ENCODE measurements at regions not wholly inside any gene's neighbourhood (a gene's known extent, or its start where the extent isn't known, plus 50 kb on each side); places are given as distances from the start of the nearest gene placed in this dataset.

- Mint-ChIP-seq H3K27me3 (no peaks in the 10 kb centered on the region), H3K4me3 (no peak overlapping the region), H3K4me1 (ENCODE audit: low read depth) (no peaks in the 10 kb centered on the region), H3K9me3 (no peaks in the 10 kb centered on the region), H3K36me3 (no peaks in the 10 kb centered on the region), H3K27ac (no peak overlapping the region)
- intact Hi-C loops (cut with micrococcal nuclease) = no loop called here
- POLR2A ChIA-PET = no interaction called here
- DNase-seq = no peak
- CTCF ChIA-PET = no interaction called here
Observed at GRCh38 chr21:16568244-16568643, 838.5 kb downstream of the USP25 start.

GRCh38 chr21:16568661-16569060 lies 838.9 kb downstream of the USP25 start:
- Mint-ChIP-seq H3K27ac (no peak overlapping the region), H3K9me3 (no peaks in the 10 kb centered on the region), H3K4me1 (ENCODE audit: low read depth) (no peaks in the 10 kb centered on the region), H3K4me3 (no peak overlapping the region), H3K27me3 (no peaks in the 10 kb centered on the region), H3K36me3 (no peaks in the 10 kb centered on the region)
- ChIA-PET POLR2A (no interaction called here), CTCF (no interaction called here)
- DNase-seq = no peak
- intact Hi-C loops (cut with micrococcal nuclease) = no loop called here

GRCh38 chr21:16569679-16570078 lies 839.9 kb downstream of the USP25 start:
- POLR2A ChIA-PET = no interaction called here
- no peaks in the 10 kb centered on the region for H3K27me3 Mint-ChIP-seq
- CTCF ChIA-PET = no interaction called here
- H3K9me3 Mint-ChIP-seq = no peaks in the 10 kb centered on the region
- no peak overlapping the region for H3K4me3 Mint-ChIP-seq
- no peak for DNase-seq
- no peaks in the 10 kb centered on the region for H3K4me1 Mint-ChIP-seq (ENCODE audit: low read depth)
- no peaks in the 10 kb centered on the region for H3K36me3 Mint-ChIP-seq
- no peak overlapping the region for H3K27ac Mint-ChIP-seq
- intact Hi-C loops (cut with micrococcal nuclease) = no loop called here

DNA sequence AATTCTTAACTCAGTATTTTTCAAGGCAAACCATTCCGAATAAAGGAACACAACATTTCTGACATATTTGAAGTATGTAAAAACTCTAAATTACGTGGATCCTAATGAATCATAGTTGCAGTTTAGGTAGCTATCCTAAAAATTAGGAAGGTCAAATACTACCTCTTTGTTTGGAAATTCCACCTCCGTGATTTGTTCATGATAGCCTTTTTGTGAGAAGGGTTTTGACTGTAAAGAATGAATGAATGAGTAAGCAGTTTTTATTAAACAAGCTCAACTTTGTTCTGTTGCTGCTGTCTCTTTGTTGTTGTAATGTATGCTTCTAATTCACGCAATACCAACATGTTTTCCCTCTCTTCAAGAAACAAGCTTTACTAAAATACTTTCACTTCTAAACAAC lies 840.4 kb downstream of the USP25 start:
- H3K27ac Mint-ChIP-seq = no peak overlapping the region
- no peak for DNase-seq
- CTCF ChIA-PET = no interaction called here
- no peaks in the 10 kb centered on the region for H3K4me1 Mint-ChIP-seq (ENCODE audit: low read depth)
- no peaks in the 10 kb centered on the region for H3K36me3 Mint-ChIP-seq
- H3K9me3 Mint-ChIP-seq = no peaks in the 10 kb centered on the region
- H3K27me3 Mint-ChIP-seq = no peaks in the 10 kb centered on the region
- POLR2A ChIA-PET = no interaction called here
- intact Hi-C loops (cut with micrococcal nuclease) = no loop called here
- no peak overlapping the region for H3K4me3 Mint-ChIP-seq

DNA sequence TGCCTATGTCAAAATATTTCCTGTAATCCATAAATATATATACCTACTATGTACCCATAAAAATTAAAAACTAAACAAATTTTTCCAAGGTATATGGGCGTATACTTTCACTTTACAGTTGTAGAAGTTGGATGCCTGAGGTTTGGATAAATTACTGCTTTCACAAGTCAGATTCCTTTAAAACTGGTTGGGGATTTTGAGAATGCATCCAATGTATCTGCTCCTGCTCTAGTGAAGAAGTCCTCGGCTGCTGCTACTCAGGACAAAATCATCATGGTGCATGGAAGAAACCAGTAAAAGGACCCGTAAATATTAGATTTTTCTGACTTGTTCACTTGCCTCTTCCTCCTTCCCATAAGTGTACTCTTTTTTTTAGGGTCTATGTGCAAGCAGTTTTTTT lies 841.1 kb downstream of the USP25 start:
- Mint-ChIP-seq H3K4me1 (ENCODE audit: low read depth) (no peaks in the 10 kb centered on the region), H3K27me3 (no peaks in the 10 kb centered on the region), H3K4me3 (no peak overlapping the region), H3K36me3 (no peaks in the 10 kb centered on the region), H3K9me3 (no peaks in the 10 kb centered on the region), H3K27ac (no peak overlapping the region)
- DNase-seq = no peak
- ChIA-PET POLR2A (no interaction called here), CTCF (no interaction called here)
- intact Hi-C loops (cut with micrococcal nuclease) = no loop called here

DNA sequence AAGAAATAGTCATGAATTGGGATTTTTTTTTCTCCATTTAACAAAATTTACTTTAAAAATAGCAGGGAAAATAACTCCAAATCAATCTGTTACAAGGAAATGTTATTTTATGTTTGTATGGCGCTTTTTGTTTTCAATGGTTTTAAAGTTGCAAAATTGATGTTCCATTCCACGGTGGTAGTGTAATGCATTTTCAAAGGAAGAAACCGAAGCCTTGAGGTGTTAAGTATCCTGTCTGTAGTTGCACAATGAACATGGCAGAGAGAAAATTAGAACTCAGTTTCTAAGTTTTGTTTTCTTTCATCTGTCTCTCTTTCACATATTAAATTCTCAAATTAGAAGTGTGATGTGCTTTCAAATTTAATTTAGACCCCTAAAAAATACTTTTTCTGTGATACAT lies 841.8 kb downstream of the USP25 start:
- H3K4me1 Mint-ChIP-seq (ENCODE audit: low read depth) = no peaks in the 10 kb centered on the region
- H3K27me3 Mint-ChIP-seq = no peaks in the 10 kb centered on the region
- CTCF ChIA-PET = no interaction called here
- no peak for DNase-seq
- H3K4me3 Mint-ChIP-seq = no peak overlapping the region
- intact Hi-C loops (cut with micrococcal nuclease) = no loop called here
- POLR2A ChIA-PET = no interaction called here
- H3K36me3 Mint-ChIP-seq = no peaks in the 10 kb centered on the region
- no peak overlapping the region for H3K27ac Mint-ChIP-seq
- no peaks in the 10 kb centered on the region for H3K9me3 Mint-ChIP-seq

DNA sequence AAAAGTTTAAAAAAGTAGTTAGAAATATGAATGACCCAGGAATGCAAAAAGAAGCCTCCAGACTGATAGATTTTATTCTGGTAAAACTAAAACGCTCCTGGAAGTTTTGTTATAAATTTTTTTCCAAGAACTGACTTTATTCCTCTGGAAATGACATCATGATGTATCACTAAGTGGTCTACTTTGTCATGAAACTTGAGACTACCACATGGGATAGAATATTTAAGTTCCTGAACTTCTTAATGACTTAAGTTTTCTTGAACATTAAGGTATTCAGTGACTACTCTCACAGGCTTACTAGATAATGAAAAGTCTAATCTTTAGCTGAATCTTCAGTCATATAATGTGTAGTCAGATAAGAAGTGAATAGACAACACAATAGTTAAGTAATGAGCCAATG lies 842.2 kb downstream of the USP25 start:
- Mint-ChIP-seq H3K27me3 (no peaks in the 10 kb centered on the region), H3K4me1 (ENCODE audit: low read depth) (no peaks in the 10 kb centered on the region), H3K4me3 (no peak overlapping the region), H3K9me3 (no peaks in the 10 kb centered on the region), H3K27ac (no peak overlapping the region), H3K36me3 (no peaks in the 10 kb centered on the region)
- DNase-seq = no peak
- CTCF ChIA-PET = no interaction called here
- POLR2A ChIA-PET = no interaction called here
- intact Hi-C loops (cut with micrococcal nuclease) = no loop called here

DNA sequence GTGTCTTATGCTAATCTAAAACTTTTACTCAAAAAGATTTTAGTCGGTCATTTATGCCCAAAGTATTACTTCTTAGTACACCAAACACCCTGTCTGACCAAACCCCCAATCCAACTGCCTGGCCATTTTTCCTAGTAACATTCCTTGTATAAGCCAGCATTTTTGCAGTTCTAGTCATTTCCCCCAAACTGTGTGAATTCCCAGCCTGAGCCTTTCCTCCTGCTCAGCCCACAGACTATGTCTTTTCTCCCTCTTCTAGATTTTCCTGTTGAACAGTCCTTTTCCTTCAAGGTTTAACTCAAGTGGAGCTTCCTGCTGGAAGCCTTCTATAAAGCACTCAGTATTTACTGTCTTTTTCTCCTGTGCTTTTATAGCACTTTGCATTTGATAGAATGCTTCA lies 843.8 kb downstream of the USP25 start:
- POLR2A ChIA-PET = no interaction called here
- CTCF ChIA-PET = no interaction called here
- Mint-ChIP-seq H3K4me1 (ENCODE audit: low read depth) (no peaks in the 10 kb centered on the region), H3K9me3 (no peaks in the 10 kb centered on the region), H3K4me3 (no peak overlapping the region), H3K36me3 (no peaks in the 10 kb centered on the region), H3K27ac (no peak overlapping the region), H3K27me3 (no peaks in the 10 kb centered on the region)
- no peak for DNase-seq
- intact Hi-C loops (cut with micrococcal nuclease) = no loop called here

- Mint-ChIP-seq H3K36me3 (no peaks in the 10 kb centered on the region), H3K27ac (no peak overlapping the region), H3K9me3 (no peaks in the 10 kb centered on the region), H3K27me3 (no peaks in the 10 kb centered on the region), H3K4me1 (ENCODE audit: low read depth) (no peaks in the 10 kb centered on the region), H3K4me3 (no peak overlapping the region)
- POLR2A ChIA-PET = no interaction called here
- CTCF ChIA-PET = no interaction called here
- DNase-seq = no peak
- intact Hi-C loops (cut with micrococcal nuclease) = no loop called here
Observed at GRCh38 chr21:16577975-16578374, 848.2 kb downstream of the USP25 start.

DNA sequence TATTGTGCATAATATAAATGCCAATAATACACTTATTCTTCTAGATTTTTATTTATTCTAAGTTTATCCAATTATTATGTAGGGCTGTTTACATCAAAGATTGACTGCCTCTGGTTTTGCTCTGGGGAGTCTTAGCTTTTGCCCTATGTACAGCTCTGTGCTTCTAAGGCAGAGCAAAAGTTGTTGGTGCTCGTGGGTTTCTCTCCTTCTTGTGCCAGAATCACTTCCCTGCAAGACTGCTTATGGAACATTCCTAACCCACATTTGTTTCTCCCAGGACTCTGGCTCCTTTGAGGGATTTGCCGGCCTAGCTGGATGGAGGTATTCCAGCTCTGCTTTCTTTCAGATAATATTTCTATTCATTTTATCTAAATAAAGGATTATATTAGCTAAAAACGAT lies 849.1 kb downstream of the USP25 start:
- Mint-ChIP-seq H3K36me3 (no peaks in the 10 kb centered on the region), H3K27ac (no peak overlapping the region), H3K9me3 (no peaks in the 10 kb centered on the region), H3K27me3 (no peaks in the 10 kb centered on the region), H3K4me3 (no peak overlapping the region), H3K4me1 (ENCODE audit: low read depth) (no peaks in the 10 kb centered on the region)
- ChIA-PET POLR2A (no interaction called here), CTCF (no interaction called here)
- DNase-seq = no peak
- intact Hi-C loops (cut with micrococcal nuclease) = no loop called here

- no peak overlapping the region for H3K27ac Mint-ChIP-seq
- H3K4me1 Mint-ChIP-seq (ENCODE audit: low read depth) = no peaks in the 10 kb centered on the region
- ChIA-PET CTCF (no interaction called here), POLR2A (no interaction called here)
- H3K36me3 Mint-ChIP-seq = no peaks in the 10 kb centered on the region
- H3K4me3 Mint-ChIP-seq = no peak overlapping the region
- DNase-seq = no peak
- no peaks in the 10 kb centered on the region for H3K27me3 Mint-ChIP-seq
- intact Hi-C loops (cut with micrococcal nuclease) = no loop called here
- no peaks in the 10 kb centered on the region for H3K9me3 Mint-ChIP-seq
Observed at GRCh38 chr21:16579538-16579937, 849.8 kb downstream of the USP25 start.

DNA sequence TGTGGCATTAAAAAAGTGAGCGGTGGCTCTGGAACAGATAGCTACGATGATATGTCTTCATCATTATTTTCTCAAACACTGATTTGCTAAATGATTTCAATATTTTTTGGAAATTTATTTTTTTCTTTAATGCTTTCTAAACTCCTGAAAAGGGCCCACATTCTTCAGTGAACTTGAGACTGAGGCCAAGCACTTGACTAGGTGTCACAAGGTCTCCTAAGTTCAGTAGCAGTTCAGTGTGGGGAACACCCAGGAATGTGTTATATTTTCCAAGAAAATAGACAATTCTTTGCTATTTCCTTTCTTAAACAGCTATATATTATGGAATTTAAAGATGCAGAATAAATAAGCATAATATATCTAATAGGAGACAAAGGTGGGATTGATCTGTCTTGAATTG lies 850.9 kb downstream of the USP25 start:
- Mint-ChIP-seq H3K27me3 (no peaks in the 10 kb centered on the region), H3K4me1 (ENCODE audit: low read depth) (no peaks in the 10 kb centered on the region), H3K9me3 (no peaks in the 10 kb centered on the region), H3K27ac (no peak overlapping the region), H3K36me3 (no peaks in the 10 kb centered on the region), H3K4me3 (no peak overlapping the region)
- DNase-seq = no peak
- ChIA-PET CTCF (no interaction called here), POLR2A (no interaction called here)
- intact Hi-C loops (cut with micrococcal nuclease) = no loop called here

- no peaks in the 10 kb centered on the region for H3K27me3 Mint-ChIP-seq
- H3K4me3 Mint-ChIP-seq = no peak overlapping the region
- H3K36me3 Mint-ChIP-seq = no peaks in the 10 kb centered on the region
- no peak for DNase-seq
- intact Hi-C loops (cut with micrococcal nuclease) = no loop called here
- H3K4me1 Mint-ChIP-seq (ENCODE audit: low read depth) = no peaks in the 10 kb centered on the region
- ChIA-PET CTCF (no interaction called here), POLR2A (no interaction called here)
- H3K9me3 Mint-ChIP-seq = no peaks in the 10 kb centered on the region
- H3K27ac Mint-ChIP-seq = no peak overlapping the region
Observed at GRCh38 chr21:16583556-16583955, 853.8 kb downstream of the USP25 start.

DNA sequence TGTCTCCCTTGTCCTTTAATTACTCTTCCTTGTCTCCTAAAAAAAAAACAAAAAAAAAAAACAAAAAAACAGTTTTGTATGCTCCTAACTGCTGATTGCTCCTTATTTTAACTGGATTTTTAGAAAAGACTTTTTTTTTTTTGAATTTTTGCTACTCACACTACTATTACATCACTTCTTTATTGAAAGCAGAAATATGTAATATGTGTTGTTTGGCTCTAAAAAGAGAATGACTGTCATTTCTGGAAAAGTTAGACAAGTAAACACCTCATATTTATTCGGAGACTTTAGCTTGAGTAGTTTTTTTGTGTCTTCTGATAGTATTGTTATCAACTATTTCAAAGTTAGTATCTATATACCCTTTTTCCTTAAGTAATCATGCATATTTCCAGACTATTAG lies 855.0 kb downstream of the USP25 start:
- H3K4me3 Mint-ChIP-seq = no peak overlapping the region
- H3K27me3 Mint-ChIP-seq = no peaks in the 10 kb centered on the region
- H3K27ac Mint-ChIP-seq = no peak overlapping the region
- CTCF ChIA-PET = no interaction called here
- POLR2A ChIA-PET = no interaction called here
- intact Hi-C loops (cut with micrococcal nuclease) = no loop called here
- H3K4me1 Mint-ChIP-seq (ENCODE audit: low read depth) = no peaks in the 10 kb centered on the region
- DNase-seq = no peak
- no peaks in the 10 kb centered on the region for H3K9me3 Mint-ChIP-seq
- no peaks in the 10 kb centered on the region for H3K36me3 Mint-ChIP-seq

All from activated CD4-positive, alpha-beta memory T cell treated with anti-CD3 and anti-CD28 coated beads for 36 hours (primary cell).